ENCODE measurements at regions not wholly inside any gene's neighbourhood (a gene's known extent, or its start where the extent isn't known, plus 50 kb on each side); places are given as distances from the start of the nearest gene placed in this dataset.

- Mint-ChIP-seq H3K36me3 (no peaks in the 10 kb centered on the region), H3K9me3 (no peaks in the 10 kb centered on the region), H3K27ac (no peak overlapping the region), H3K4me1 (no peaks in the 10 kb centered on the region), H3K27me3 (no peaks in the 10 kb centered on the region), H3K4me3 (no peak overlapping the region)
- no peak for ATAC-seq
These were observed 136.7 kb upstream of the PPARGC1A start for GRCh38 chr4:24026596-24026995.

GRCh38 chr4:24024605-24025004, 134.8 kb upstream of the PPARGC1A start:
- H3K4me1 Mint-ChIP-seq, result no peaks in the 10 kb centered on the region
- ATAC-seq, result no peak

GRCh38 chr4:24024157-24024556, 134.3 kb upstream of the PPARGC1A start:
- H3K27me3 Mint-ChIP-seq, result no peaks in the 10 kb centered on the region
- H3K4me1 Mint-ChIP-seq, result no peaks in the 10 kb centered on the region
- no peaks in the 10 kb centered on the region for H3K9me3 Mint-ChIP-seq
- H3K27ac Mint-ChIP-seq, result no peak overlapping the region
- no peak overlapping the region for H3K4me3 Mint-ChIP-seq
- H3K36me3 Mint-ChIP-seq, result no peaks in the 10 kb centered on the region
- ATAC-seq, result no peak

More at GRCh38 chr4:24024605-24025004, 134.8 kb upstream of the PPARGC1A start:
- Mint-ChIP-seq H3K9me3 (no peaks in the 10 kb centered on the region), H3K4me3 (no peak overlapping the region), H3K27ac (no peak overlapping the region), H3K27me3 (no peaks in the 10 kb centered on the region), H3K36me3 (no peaks in the 10 kb centered on the region)

- no peaks in the 10 kb centered on the region for H3K4me1 Mint-ChIP-seq
- no peaks in the 10 kb centered on the region for H3K27me3 Mint-ChIP-seq
- peaks cover 12% of the 10 kb centered on the region for H3K9me3 Mint-ChIP-seq
- ATAC-seq, result no peak
- no peak overlapping the region for H3K4me3 Mint-ChIP-seq
- H3K36me3 Mint-ChIP-seq, result no peaks in the 10 kb centered on the region
- H3K27ac Mint-ChIP-seq, result no peak overlapping the region
These were observed 125.9 kb upstream of the PPARGC1A start for GRCh38 chr4:24015782-24016181.

GRCh38 chr4:24013668-24014422, 124.0 kb upstream of the PPARGC1A start:
- Mint-ChIP-seq H3K27me3 (no peaks in the 10 kb centered on the region), H3K9me3 (peaks cover 12% of the 10 kb centered on the region), H3K36me3 (no peaks in the 10 kb centered on the region), H3K4me3 (no peak overlapping the region), H3K4me1 (no peaks in the 10 kb centered on the region), H3K27ac (no peak overlapping the region)
- no peak for ATAC-seq

GRCh38 chr4:24010994-24011393, 121.1 kb upstream of the PPARGC1A start:
- ATAC-seq, result no peak
- no peaks in the 10 kb centered on the region for H3K4me1 Mint-ChIP-seq
- H3K9me3 Mint-ChIP-seq, result peaks cover 10% of the 10 kb centered on the region
- no peaks in the 10 kb centered on the region for H3K27me3 Mint-ChIP-seq
- no peaks in the 10 kb centered on the region for H3K36me3 Mint-ChIP-seq
- H3K4me3 Mint-ChIP-seq, result no peak overlapping the region
- no peak overlapping the region for H3K27ac Mint-ChIP-seq

- Mint-ChIP-seq H3K27ac (no peak overlapping the region), H3K4me3 (no peak overlapping the region), H3K36me3 (no peaks in the 10 kb centered on the region), H3K27me3 (no peaks in the 10 kb centered on the region), H3K4me1 (no peaks in the 10 kb centered on the region), H3K9me3 (peaks cover 10% of the 10 kb centered on the region)
- ATAC-seq, result no peak
These were observed 120.7 kb upstream of the PPARGC1A start for GRCh38 chr4:24010573-24010972.

- Mint-ChIP-seq H3K9me3 (peaks cover 3% of the 10 kb centered on the region), H3K27me3 (no peaks in the 10 kb centered on the region)
These were observed 118.0 kb upstream of the PPARGC1A start for GRCh38 chr4:24007860-24008261.

GRCh38 chr4:24006269-24006668, 116.4 kb upstream of the PPARGC1A start:
- ATAC-seq, result no peak
- Mint-ChIP-seq H3K27ac (no peak overlapping the region), H3K4me1 (no peaks in the 10 kb centered on the region)

More at GRCh38 chr4:24007860-24008261, 118.0 kb upstream of the PPARGC1A start:
- Mint-ChIP-seq H3K4me3 (no peak overlapping the region), H3K36me3 (no peaks in the 10 kb centered on the region), H3K27ac (no peak overlapping the region), H3K4me1 (no peaks in the 10 kb centered on the region)
- ATAC-seq, result no peak

GRCh38 chr4:24003926-24004325, 114.1 kb upstream of the PPARGC1A start:
- ATAC-seq, result no peak
- Mint-ChIP-seq H3K9me3 (peaks cover 3% of the 10 kb centered on the region), H3K27ac (no peak overlapping the region), H3K4me3 (no peak overlapping the region), H3K36me3 (no peaks in the 10 kb centered on the region), H3K27me3 (no peaks in the 10 kb centered on the region), H3K4me1 (no peaks in the 10 kb centered on the region)

More at GRCh38 chr4:24006269-24006668, 116.4 kb upstream of the PPARGC1A start:
- Mint-ChIP-seq H3K9me3 (peaks cover 3% of the 10 kb centered on the region), H3K27me3 (no peaks in the 10 kb centered on the region), H3K36me3 (no peaks in the 10 kb centered on the region), H3K4me3 (no peak overlapping the region)

GRCh38 chr4:24003496-24003895, 113.6 kb upstream of the PPARGC1A start:
- no peak for ATAC-seq
- no peaks in the 10 kb centered on the region for H3K27me3 Mint-ChIP-seq

GRCh38 chr4:24002330-24002966, 112.6 kb upstream of the PPARGC1A start:
- H3K27me3 Mint-ChIP-seq, result no peaks in the 10 kb centered on the region

More at GRCh38 chr4:24003496-24003895, 113.6 kb upstream of the PPARGC1A start:
- peaks cover 3% of the 10 kb centered on the region for H3K9me3 Mint-ChIP-seq
- no peaks in the 10 kb centered on the region for H3K36me3 Mint-ChIP-seq
- H3K27ac Mint-ChIP-seq, result no peak overlapping the region
- no peaks in the 10 kb centered on the region for H3K4me1 Mint-ChIP-seq
- H3K4me3 Mint-ChIP-seq, result no peak overlapping the region

GRCh38 chr4:24001486-24002329, 111.9 kb upstream of the PPARGC1A start:
- no peak overlapping the region for H3K27ac Mint-ChIP-seq
- no peaks in the 10 kb centered on the region for H3K4me1 Mint-ChIP-seq
- no peak for ATAC-seq
- no peaks in the 10 kb centered on the region for H3K36me3 Mint-ChIP-seq
- H3K27me3 Mint-ChIP-seq, result no peaks in the 10 kb centered on the region
- H3K9me3 Mint-ChIP-seq, result no peaks in the 10 kb centered on the region
- no peak overlapping the region for H3K4me3 Mint-ChIP-seq

More at GRCh38 chr4:24002330-24002966, 112.6 kb upstream of the PPARGC1A start:
- Mint-ChIP-seq H3K36me3 (no peaks in the 10 kb centered on the region), H3K9me3 (peaks cover 3% of the 10 kb centered on the region), H3K27ac (no peak overlapping the region), H3K4me3 (no peak overlapping the region), H3K4me1 (no peaks in the 10 kb centered on the region)
- ATAC-seq, result no peak

GRCh38 chr4:24000470-24000831, 110.6 kb upstream of the PPARGC1A start:
- Mint-ChIP-seq H3K4me1 (no peaks in the 10 kb centered on the region), H3K4me3 (no peak overlapping the region), H3K36me3 (no peaks in the 10 kb centered on the region), H3K27ac (no peak overlapping the region), H3K27me3 (no peaks in the 10 kb centered on the region), H3K9me3 (no peaks in the 10 kb centered on the region)
- no peak for ATAC-seq

- Mint-ChIP-seq H3K27ac (no peak overlapping the region), H3K4me1 (no peaks in the 10 kb centered on the region), H3K9me3 (no peaks in the 10 kb centered on the region), H3K27me3 (no peaks in the 10 kb centered on the region), H3K36me3 (no peaks in the 10 kb centered on the region), H3K4me3 (no peak overlapping the region)
- ATAC-seq, result no peak
These were observed 110.0 kb upstream of the PPARGC1A start for GRCh38 chr4:23999714-24000469.

Data from stimulated activated memory B cell treated with anti-CD40 and anti-IgM and Interleukin-4, amounts not matched to agents 10 μg/mL and 1 μg/mL and 100 μg/mL, for 72 hours (primary cell).